ENCODE measurements at regions not wholly inside any gene's neighbourhood (a gene's known extent, or its start where the extent isn't known, plus 50 kb on each side); places are given as distances from the start of the nearest gene placed in this dataset.
"Not testable (repeated sequence)": the region's sequence is repeated elsewhere in the genome, so short reads cannot be mapped to it uniquely, and the experiment has no call there.

GRCh38 chr2:16038621-16039020, 98.3 kb downstream of the MYCN start:
- DNase-seq: no peak

- DNase-seq: no peak
Measured at GRCh38 chr2:16037808-16038457, 97.6 kb downstream of the MYCN start.

- DNase-seq: no peak
Measured at GRCh38 chr2:16036951-16037350, 96.6 kb downstream of the MYCN start.

GRCh38 chr2:16035747-16036745, 95.7 kb downstream of the MYCN start:
- no peak for DNase-seq

GRCh38 chr2:16034975-16035746, 94.8 kb downstream of the MYCN start:
- no peak for DNase-seq

GRCh38 chr2:16034151-16034974, 94.0 kb downstream of the MYCN start:
- no peak for DNase-seq

- DNase-seq: no peak
Measured at GRCh38 chr2:16033032-16033293, 92.6 kb downstream of the MYCN start.

- no peak for DNase-seq
Measured at GRCh38 chr2:16032282-16033031, 92.1 kb downstream of the MYCN start.

GRCh38 chr2:16031848-16032159, 91.5 kb downstream of the MYCN start:
- DNase-seq: no peak

GRCh38 chr2:16031058-16031847, 90.9 kb downstream of the MYCN start:
- no peak for DNase-seq

GRCh38 chr2:16030206-16031057, 90.1 kb downstream of the MYCN start:
- no peak for DNase-seq

GRCh38 chr2:16028644-16029043, 88.3 kb downstream of the MYCN start:
- no peak for DNase-seq

- no peak for DNase-seq
Measured at GRCh38 chr2:16026816-16027501, 86.6 kb downstream of the MYCN start.

- DNase-seq: no peak
Measured at GRCh38 chr2:16025876-16026640, 85.7 kb downstream of the MYCN start.

GRCh38 chr2:16025211-16025875, 85.0 kb downstream of the MYCN start:
- DNase-seq: no peak

GRCh38 chr2:16024628-16025027, 84.3 kb downstream of the MYCN start:
- not testable (repeated sequence) for DNase-seq

- DNase-seq: no peak
Measured at GRCh38 chr2:16023506-16024360, 83.4 kb downstream of the MYCN start.

Data from CD4-positive, alpha-beta T cell treated with Interleukin-10 for 1 hour (primary cell).